HUES64 (cell line): ENCODE measurements at regions not wholly inside any gene's neighbourhood (a gene's known extent, or its start where the extent isn't known, plus 50 kb on each side); places are given as distances from the start of the nearest gene placed in this dataset.

Experiments
- H3K27ac ChIP-seq: 2 replicates; pipeline ENCODE4 v1.7.0; 2013; ENCODE audit warnings: low read depth, low read length, inconsistent platforms
- H3K27me3 ChIP-seq: 2 replicates; pipeline ENCODE4 v1.6.1; 2013; ENCODE audit warnings: mild to moderate bottlenecking, low read length; ENCODE audit not compliant: insufficient read depth
- H3K36me3 ChIP-seq: 2 replicates; pipeline ENCODE4 v1.6.1; 2013; ENCODE audit warnings: mild to moderate bottlenecking, low read length; ENCODE audit not compliant: insufficient read depth
- H3K4me1 ChIP-seq: 2 replicates; pipeline ENCODE4 v1.6.1; 2013; ENCODE audit warnings: mild to moderate bottlenecking, low read length, moderate library complexity; ENCODE audit not compliant: insufficient read depth
- H3K4me3 ChIP-seq: 2 replicates; pipeline ENCODE4 v1.5.1; 2013; ENCODE audit warnings: mild to moderate bottlenecking, low read length, moderate library complexity
- H3K9ac ChIP-seq: 2 replicates; pipeline ENCODE4 v1.6.1; 2013; ENCODE audit warnings: mild to moderate bottlenecking, low read depth, low read length
- H3K9me3 ChIP-seq: 2 replicates; pipeline ENCODE4 v1.6.1; 2013; ENCODE audit warnings: low read depth, low read length; ENCODE audit not compliant: insufficient read depth
- WGBS: fragments of 150-250, 120-280 bp; methylation state at CpG from one replicate; pipeline ENCODE4 v1.1.7; 2013; ENCODE audit warnings: missing lambda C conversion rate; 5-methylcytosine and 5-hydroxymethylcytosine counted together

DNA sequence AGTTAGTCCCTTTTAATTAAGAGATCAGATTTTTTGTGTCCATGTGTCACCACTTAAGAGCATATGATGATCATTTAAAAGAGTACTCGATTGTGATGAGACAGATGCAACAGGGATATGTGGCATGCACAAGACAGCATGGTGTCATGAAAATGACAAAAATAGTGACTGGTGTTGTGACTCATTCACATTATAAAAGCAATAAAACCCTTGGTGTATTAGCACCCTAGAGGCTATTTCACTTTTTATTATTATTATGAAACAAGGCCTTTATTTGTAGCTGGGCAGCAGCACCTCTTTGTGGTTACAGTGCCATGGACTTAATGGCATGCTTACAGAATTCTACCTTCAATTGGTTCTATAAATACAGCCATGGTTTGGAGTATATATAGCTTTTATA lies 1296.0 kb upstream of the ZEB2 start:
- no peaks in the 10 kb centered on the region for H3K9me3 ChIP-seq
- H3K36me3 ChIP-seq: no peaks in the 10 kb centered on the region
- no peak overlapping the region for H3K4me3 ChIP-seq
- peaks cover 7% of the 10 kb centered on the region; the same call in 1 of the 2 replicates for H3K4me1 ChIP-seq
- no peaks in the 10 kb centered on the region for H3K27me3 ChIP-seq
- H3K9ac ChIP-seq: no peak overlapping the region
- H3K27ac ChIP-seq: no peak overlapping the region
- WGBS: 100% methylated on average over 1 of the region's 1 CpG

- H3K4me1 ChIP-seq: peaks cover 7% of the 10 kb centered on the region; the same call in 1 of the 2 replicates
- no peaks in the 10 kb centered on the region for H3K36me3 ChIP-seq
- no peak overlapping the region for H3K27ac ChIP-seq
- WGBS: 77% methylated on average over 3 of the region's 3 CpGs
- no peak overlapping the region for H3K9ac ChIP-seq
- H3K4me3 ChIP-seq: no peak overlapping the region
- H3K27me3 ChIP-seq: no peaks in the 10 kb centered on the region
- no peaks in the 10 kb centered on the region for H3K9me3 ChIP-seq
Observed at GRCh38 chr2:145813481-145813880, 1293.6 kb upstream of the ZEB2 start.

- WGBS: no CpG with 5 or more reads among the region's 2 CpGs
- H3K4me1 ChIP-seq: peaks cover 7% of the 10 kb centered on the region; the same call in 1 of the 2 replicates
- no peak overlapping the region for H3K27ac ChIP-seq
- no peaks in the 10 kb centered on the region for H3K9me3 ChIP-seq
- H3K4me3 ChIP-seq: no peak overlapping the region
- no peaks in the 10 kb centered on the region for H3K36me3 ChIP-seq
- no peaks in the 10 kb centered on the region for H3K27me3 ChIP-seq
- H3K9ac ChIP-seq: no peak overlapping the region
Observed at GRCh38 chr2:145812165-145812554, 1292.2 kb upstream of the ZEB2 start.

DNA sequence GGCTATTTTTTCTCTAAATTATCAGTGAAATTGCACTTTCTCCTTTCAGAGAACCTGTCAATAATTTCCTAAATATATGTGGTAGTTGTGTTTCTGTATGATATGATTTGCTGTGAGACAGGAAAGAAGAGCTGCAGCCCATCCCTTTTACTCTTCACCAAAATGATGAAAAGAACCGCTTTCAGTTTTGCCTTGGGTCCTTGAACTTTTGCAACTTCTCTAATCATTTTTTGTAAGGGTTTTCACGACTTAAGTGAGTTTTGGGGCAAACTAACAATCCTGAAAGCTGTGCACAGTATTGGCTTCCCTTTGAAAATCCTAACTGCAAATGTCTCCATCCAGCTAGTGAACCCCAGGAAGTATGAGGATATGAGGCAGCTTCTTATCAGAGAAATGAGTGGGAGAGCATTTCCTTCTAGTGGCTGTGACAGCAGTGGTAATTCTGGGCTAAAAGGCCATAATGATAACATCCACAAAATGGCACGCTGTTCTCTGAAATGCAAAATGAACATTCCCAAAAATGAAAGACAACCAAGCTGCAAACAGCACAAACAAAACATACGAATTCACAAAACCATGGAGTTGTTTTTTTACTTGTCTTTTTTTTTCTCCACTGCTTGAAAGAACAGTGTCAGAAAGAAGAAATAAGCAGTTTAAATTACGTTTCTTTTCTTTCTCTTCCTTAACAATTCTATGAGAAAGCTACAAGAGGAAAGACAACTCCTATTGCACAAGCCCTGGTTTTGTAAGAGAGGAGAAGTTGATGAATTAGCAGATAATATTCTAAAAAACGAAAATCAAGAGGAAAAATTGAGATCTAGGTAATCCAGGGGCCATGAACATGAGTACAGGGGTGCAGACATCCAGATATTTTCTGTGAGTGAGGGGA lies 1291.6 kb upstream of the ZEB2 start:
- 75% methylated on average over 5 of the region's 6 CpGs for WGBS
- Histone ChIP-seq H3K36me3 (no peaks in the 10 kb centered on the region), H3K9ac (no peak overlapping the region)

DNA sequence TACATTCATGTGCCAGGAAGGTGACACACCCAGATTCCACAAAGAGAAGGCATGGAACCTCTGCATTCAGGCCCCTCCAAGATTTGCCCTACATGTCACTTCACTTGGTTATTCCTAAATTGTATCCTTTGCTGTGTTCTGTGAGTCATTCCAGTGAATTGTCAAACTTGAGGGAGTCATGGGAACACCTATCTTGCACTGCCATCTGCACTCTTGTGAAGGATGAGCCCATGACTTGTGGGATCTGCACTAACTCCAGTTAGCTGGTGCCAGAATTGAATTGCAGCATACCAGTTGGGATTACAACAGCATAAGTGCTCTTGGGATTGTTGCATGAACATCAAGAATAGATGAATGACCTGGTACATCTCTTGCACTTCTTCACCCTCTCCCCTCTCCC lies 1288.0 kb upstream of the ZEB2 start:
- Histone ChIP-seq H3K27ac (no peak overlapping the region), H3K4me3 (no peak overlapping the region), H3K36me3 (no peaks in the 10 kb centered on the region), H3K4me1 (no peaks in the 10 kb centered on the region), H3K27me3 (no peaks in the 10 kb centered on the region), H3K9me3 (no peaks in the 10 kb centered on the region), H3K9ac (no peak overlapping the region)

More for the DNA sequence above, 1291.6 kb upstream of the ZEB2 start:
- peaks cover 7% of the 10 kb centered on the region; the same call in 1 of the 2 replicates for H3K4me1 ChIP-seq
- H3K4me3 ChIP-seq: no peak overlapping the region
- H3K27ac ChIP-seq: no peak overlapping the region
- no peaks in the 10 kb centered on the region for H3K27me3 ChIP-seq
- H3K9me3 ChIP-seq: no peaks in the 10 kb centered on the region

GRCh38 chr2:145807554-145807953 lies 1287.6 kb upstream of the ZEB2 start:
- H3K27ac ChIP-seq: no peak overlapping the region
- H3K9ac ChIP-seq: no peak overlapping the region
- H3K4me1 ChIP-seq: no peaks in the 10 kb centered on the region
- WGBS: 93% methylated on average over 3 of the region's 3 CpGs
- H3K4me3 ChIP-seq: no peak overlapping the region
- H3K9me3 ChIP-seq: no peaks in the 10 kb centered on the region
- no peaks in the 10 kb centered on the region for H3K36me3 ChIP-seq
- no peaks in the 10 kb centered on the region for H3K27me3 ChIP-seq

DNA sequence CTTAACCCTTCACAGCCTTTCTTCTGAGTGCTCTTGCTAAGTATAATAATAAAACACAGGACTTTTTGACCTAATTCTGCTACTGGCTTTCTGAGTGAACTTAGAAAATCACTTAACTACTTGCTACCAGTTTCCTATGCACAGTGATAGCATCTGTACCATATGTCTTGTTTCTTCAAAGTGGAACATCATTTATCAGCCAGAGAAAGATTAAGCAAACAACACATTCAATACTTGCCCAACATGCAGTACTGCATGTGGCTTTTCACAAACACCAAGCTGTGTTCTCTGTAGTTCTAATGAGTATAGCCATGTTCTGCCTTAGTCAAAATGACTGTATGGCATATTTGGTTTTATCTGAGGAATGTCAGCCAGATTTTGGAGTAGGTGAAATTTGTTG lies 1286.6 kb upstream of the ZEB2 start:
- Histone ChIP-seq H3K36me3 (no peaks in the 10 kb centered on the region), H3K4me1 (no peaks in the 10 kb centered on the region), H3K9ac (no peak overlapping the region), H3K4me3 (no peak overlapping the region), H3K27me3 (no peaks in the 10 kb centered on the region), H3K27ac (no peak overlapping the region), H3K9me3 (no peaks in the 10 kb centered on the region)

DNA sequence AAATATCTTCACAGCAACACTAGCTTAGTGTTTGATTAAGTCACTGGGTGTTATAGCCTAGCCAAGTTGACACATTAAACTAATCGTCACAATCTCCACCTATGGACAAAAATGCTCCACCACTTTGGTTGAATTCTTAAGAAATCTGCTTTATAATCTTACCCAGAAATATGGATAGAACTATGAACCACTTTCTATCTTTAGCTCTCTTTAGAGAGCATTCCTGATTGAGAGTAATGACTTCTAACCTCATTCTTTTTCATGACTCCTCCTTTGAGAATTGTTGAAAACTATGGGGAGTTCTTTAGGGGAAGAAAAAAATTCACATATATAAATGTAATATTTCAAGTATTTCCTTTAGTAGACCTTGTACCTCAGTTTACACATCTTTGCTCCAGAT lies 1282.2 kb upstream of the ZEB2 start:
- Histone ChIP-seq H3K9ac (no peak overlapping the region), H3K4me3 (no peak overlapping the region), H3K36me3 (no peaks in the 10 kb centered on the region), H3K27me3 (no peaks in the 10 kb centered on the region), H3K27ac (no peak overlapping the region), H3K4me1 (no peaks in the 10 kb centered on the region), H3K9me3 (no peaks in the 10 kb centered on the region)
- 90% methylated on average over 1 of the region's 1 CpG for WGBS

- Histone ChIP-seq H3K4me1 (no peaks in the 10 kb centered on the region), H3K9ac (no peak overlapping the region), H3K4me3 (no peak overlapping the region), H3K27me3 (no peaks in the 10 kb centered on the region), H3K36me3 (no peaks in the 10 kb centered on the region), H3K9me3 (no peaks in the 10 kb centered on the region), H3K27ac (no peak overlapping the region)
- 93% methylated on average over 1 of the region's 1 CpG for WGBS
Observed at GRCh38 chr2:145801210-145801609, 1281.3 kb upstream of the ZEB2 start.

DNA sequence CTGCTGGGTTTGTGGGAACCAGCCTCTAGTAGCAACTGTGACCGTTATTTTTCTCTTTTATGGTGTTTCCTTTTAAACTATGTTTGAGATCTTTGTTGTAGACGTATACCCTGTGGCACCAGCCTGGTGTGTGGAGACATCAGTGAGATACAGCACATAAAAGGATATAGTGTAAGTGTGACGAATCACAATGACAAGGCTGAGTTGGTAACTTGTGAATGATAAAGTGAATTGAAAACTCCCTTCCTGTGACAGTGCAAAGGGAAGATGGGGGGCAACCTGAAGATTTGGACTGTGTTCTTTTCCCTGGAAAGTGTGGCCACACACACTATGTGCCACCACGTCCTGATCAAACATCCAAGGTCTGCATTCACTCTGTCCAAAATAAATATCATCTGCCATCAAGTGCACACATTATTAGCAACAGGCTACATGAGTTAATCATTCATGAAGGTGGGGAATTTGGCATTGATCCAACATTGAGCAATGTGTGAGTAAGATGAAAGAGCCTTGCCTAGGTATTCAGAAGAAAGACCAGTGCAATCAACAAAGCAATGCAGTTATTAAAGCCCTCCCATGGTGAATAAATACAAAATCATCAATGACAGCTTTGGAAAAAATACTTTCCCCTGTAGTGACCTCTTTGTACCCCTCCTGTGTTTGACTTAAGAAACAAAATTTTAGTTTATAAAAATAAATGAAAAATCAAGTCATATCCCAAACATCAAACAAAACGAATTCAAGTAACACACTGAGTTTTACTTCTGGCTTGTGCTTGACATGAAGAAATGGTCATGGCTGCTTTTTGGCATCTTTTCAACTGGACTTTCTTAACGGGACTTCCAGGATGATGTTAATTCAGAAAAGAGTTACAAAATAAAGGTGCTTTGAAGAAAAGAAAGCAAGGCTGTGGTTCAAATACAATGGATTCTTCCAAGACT lies 1280.5 kb upstream of the ZEB2 start:
- no peaks in the 10 kb centered on the region for H3K4me1 ChIP-seq
- no peaks in the 10 kb centered on the region for H3K36me3 ChIP-seq
- no peak overlapping the region for H3K4me3 ChIP-seq
- H3K27me3 ChIP-seq: no peaks in the 10 kb centered on the region
- no peak overlapping the region for H3K27ac ChIP-seq
- no peak overlapping the region for H3K9ac ChIP-seq
- 91% methylated on average over 6 of the region's 6 CpGs for WGBS
- no peaks in the 10 kb centered on the region for H3K9me3 ChIP-seq

- Histone ChIP-seq H3K27me3 (no peaks in the 10 kb centered on the region), H3K36me3 (no peaks in the 10 kb centered on the region), H3K9ac (no peak overlapping the region), H3K4me3 (no peak overlapping the region), H3K9me3 (no peaks in the 10 kb centered on the region), H3K27ac (no peak overlapping the region), H3K4me1 (no peaks in the 10 kb centered on the region)
- WGBS: 95% methylated on average over 7 of the region's 7 CpGs
Observed at GRCh38 chr2:145799595-145800108, 1279.7 kb upstream of the ZEB2 start.
